PC-3 (cell line): ENCODE measurements at regions not wholly inside any gene's neighbourhood (a gene's known extent, or its start where the extent isn't known, plus 50 kb on each side); places are given as distances from the start of the nearest gene placed in this dataset.

ENCODE experiments used
- ATAC-seq: fragments of 200-7000 bp; cut with Tn5 transposase; 2 replicates; pipeline ENCODE4 v1.9.1; 2020; ENCODE audit warnings: mild to moderate bottlenecking, moderate library complexity
- BruUV-seq: library from RNA; stranded (reverse); fragments of 400-500 nt; replicated peaks from 2 replicates; lab custom pipeline; 2021; lab: Mats Ljungman, UMichigan
- CTCF ChIA-PET: fragments of 300-600 bp; sonication (Branson Sonifier 250); formaldehyde crosslinking; loops from one replicate; lab custom pipeline; 2022; ENCODE audit warnings: antibody characterized with exemption; lab: Charles Lee
- POLR2A ChIA-PET: fragments of 300-600 bp; sonication (Branson Sonifier 250); formaldehyde crosslinking; loops from one replicate; lab custom pipeline; 2022; ENCODE audit warnings: antibody characterized with exemption; ENCODE audit not compliant: unreplicated experiment; lab: Charles Lee
- DNase-seq: peaks from one replicate; pipeline ENCODE4 v3.0.0-alpha.2; 2015
- H2AFZ ChIP-seq: fragments of 300-600 bp; sonication (generic); 2 replicates; pipeline ENCODE4 v1.6.0; 2016; ENCODE audit warnings: antibody characterized with exemption, low read length
- H3F3A ChIP-seq: fragments of 300-600 bp; sonication (generic); one replicate; pipeline ENCODE4 v1.6.0; 2017; ENCODE audit warnings: antibody characterized with exemption, low read length, control low read depth, mild to moderate bottlenecking; ENCODE audit not compliant: unreplicated experiment
- H3K27ac ChIP-seq: fragments of 300-600 bp; sonication (generic); 2 replicates; pipeline ENCODE4 v1.5.1; 2016; ENCODE audit warnings: mild to moderate bottlenecking, low read length
- H3K27me3 ChIP-seq: fragments of 300-600 bp; sonication (generic); 2 replicates; pipeline ENCODE4 v1.6.1; 2016; ENCODE audit warnings: low read length, mixed read lengths
- H3K36me3 ChIP-seq: fragments of 300-600 bp; sonication (generic); 2 replicates; pipeline ENCODE4 v1.6.1; 2016; ENCODE audit warnings: low read depth, mixed run types, low read length, mixed read lengths
- H3K4me1 ChIP-seq: fragments of 300-600 bp; sonication (generic); 2 replicates; pipeline ENCODE4 v1.5.1; 2016; ENCODE audit warnings: low read length; ENCODE audit not compliant: insufficient read depth
- H3K4me2 ChIP-seq: fragments of 300-600 bp; sonication (generic); 2 replicates; pipeline ENCODE4 v1.6.0; 2016; ENCODE audit warnings: low read length
- H3K4me3 ChIP-seq: fragments of 300-600 bp; sonication (generic); 2 replicates; pipeline ENCODE4 v1.5.1; 2016; ENCODE audit warnings: mild to moderate bottlenecking, low read length, mixed read lengths
- H3K79me2 ChIP-seq: fragments of 300-600 bp; sonication (generic); 2 replicates; pipeline ENCODE4 v1.6.1; 2017; ENCODE audit warnings: low read length, mixed read lengths
- H3K9ac ChIP-seq: fragments of 300-600 bp; sonication (generic); 2 replicates; pipeline ENCODE4 v1.6.0; 2016; ENCODE audit warnings: mild to moderate bottlenecking, low read length
- H3K9me2 ChIP-seq: fragments of 300-600 bp; sonication (generic); replicated peaks from 2 replicates; pipeline ENCODE4 v1.6.1; 2016; ENCODE audit warnings: mixed run types, low read length, mixed read lengths
- H3K9me3 ChIP-seq: fragments of 300-600 bp; sonication (generic); 2 replicates; pipeline ENCODE4 v1.6.1; 2016; ENCODE audit warnings: low read length, mixed read lengths
- H4K20me1 ChIP-seq: fragments of 300-600 bp; sonication (generic); 2 replicates; pipeline ENCODE4 v1.6.1; 2016; ENCODE audit warnings: low read length, mixed read lengths
- CTCF ChIP-seq: fragments of 300-600 bp; sonication (generic); conservative IDR thresholded peaks from 2 replicates; pipeline ENCODE4 v1.5.1; 2017; ENCODE audit warnings: antibody characterized with exemption, low read depth, mild to moderate bottlenecking, low read length
- EZH2 ChIP-seq: fragments of 300-600 bp; sonication (generic); IDR thresholded peaks from one replicate; pipeline ENCODE4 v1.6.1; 2017; ENCODE audit warnings: antibody characterized with exemption, mild to moderate bottlenecking, low read length; ENCODE audit not compliant: unreplicated experiment
- EZH2phosphoT487 ChIP-seq: fragments of 300-600 bp; sonication (generic); IDR thresholded peaks from 2 replicates; pipeline ENCODE4 v1.6.1; 2018; ENCODE audit warnings: mild to moderate bottlenecking, antibody characterized with exemption, low read length, borderline replicate concordance
- intact Hi-C: fragments of 100-400 bp; cut with micrococcal nuclease; formaldehyde crosslinking; loops from 2 replicates; pipeline ENCODE4 v1.9.0; 2023

- POLR2A ChIA-PET = no interaction called here
- Histone ChIP-seq H3K4me3 (no peak overlapping the region), H3K9me3 (no peaks in the 10 kb centered on the region), H3F3A (no peaks in the 10 kb centered on the region), H3K27ac (no peak overlapping the region), H3K9ac (no peak overlapping the region), H3K4me2 (no peak overlapping the region), H4K20me1 (no peaks in the 10 kb centered on the region), H3K36me3 (no peaks in the 10 kb centered on the region), H3K79me2 (no peaks in the 10 kb centered on the region), H3K4me1 (no peaks in the 10 kb centered on the region), H2AFZ (no peak overlapping the region), H3K27me3 (no peaks in the 10 kb centered on the region), H3K9me2 (no peaks in the 10 kb centered on the region)
- TF ChIP-seq EZH2phosphoT487 (no peak), CTCF (no peak), EZH2 (no peak)
- no peak for ATAC-seq
- BruUV-seq = no TSS peak
- intact Hi-C loops = no loop called here
- CTCF ChIA-PET = no interaction called here
- DNase-seq = peak; percentile 39
Observed at GRCh38 chr4:178937130-178937529, 1494.9 kb upstream of the AGA start.

- Histone ChIP-seq H3K9me3 (no peaks in the 10 kb centered on the region), H3K4me3 (no peak overlapping the region), H3K79me2 (no peaks in the 10 kb centered on the region), H3F3A (no peaks in the 10 kb centered on the region), H3K9me2 (no peaks in the 10 kb centered on the region), H3K27ac (no peak overlapping the region), H4K20me1 (no peaks in the 10 kb centered on the region), H3K36me3 (no peaks in the 10 kb centered on the region), H3K4me1 (no peaks in the 10 kb centered on the region), H2AFZ (no peak overlapping the region), H3K27me3 (no peaks in the 10 kb centered on the region), H3K9ac (no peak overlapping the region), H3K4me2 (no peak overlapping the region)
- intact Hi-C loops = no loop called here
- ATAC-seq (no peak), DNase-seq (no peak)
- TF ChIP-seq EZH2phosphoT487 (no peak), EZH2 (no peak), CTCF (no peak)
- POLR2A ChIA-PET = no interaction called here
- no TSS peak for BruUV-seq
- CTCF ChIA-PET = no interaction called here
Observed at GRCh38 chr4:178941975-178942374, 1499.7 kb upstream of the AGA start.

GRCh38 chr4:178953447-178954120 is 1511.3 kb upstream of the AGA start:
- ChIA-PET CTCF (no interaction called here), POLR2A (no interaction called here)
- H2AFZ ChIP-seq = no peak overlapping the region
- no peaks in the 10 kb centered on the region for H3K9me3 ChIP-seq
- H3K4me2 ChIP-seq = no peak overlapping the region
- H3K9ac ChIP-seq = no peak overlapping the region
- intact Hi-C loops = no loop called here
- no peak overlapping the region for H3K4me3 ChIP-seq
- BruUV-seq = no TSS peak
- H3K27me3 ChIP-seq = no peaks in the 10 kb centered on the region
- H3K27ac ChIP-seq = no peak overlapping the region
- ATAC-seq (no peak), DNase-seq (no peak)
- no peaks in the 10 kb centered on the region for H3K4me1 ChIP-seq
- no peaks in the 10 kb centered on the region for H3K9me2 ChIP-seq
- H4K20me1 ChIP-seq = no peaks in the 10 kb centered on the region
- no peaks in the 10 kb centered on the region for H3K79me2 ChIP-seq
- TF ChIP-seq EZH2phosphoT487 (no peak), EZH2 (no peak), CTCF (no peak)
- no peaks in the 10 kb centered on the region for H3K36me3 ChIP-seq
- no peaks in the 10 kb centered on the region for H3F3A ChIP-seq
